Smooth muscle cell (in vitro differentiated cells): ENCODE measurements at regions not wholly inside any gene's neighbourhood (a gene's known extent, or its start where the extent isn't known, plus 50 kb on each side); places are given as distances from the start of the nearest gene placed in this dataset.

Source experiments
- DNase-seq: peaks from one replicate; lab custom pipeline; 2025; ENCODE audit not compliant: unreplicated experiment; lab: John Stamatoyannopoulos, UW
- H2AFZ ChIP-seq: fragments of 200-600 bp; sonication (generic); 2 replicates; pipeline ENCODE4 v1.6.0; 2016; ENCODE audit warnings: antibody characterized with exemption, low read depth, mild to moderate bottlenecking
- H3F3A ChIP-seq: fragments of 200-600 bp; sonication (generic); 2 replicates; pipeline ENCODE4 v1.6.0; 2017; ENCODE audit warnings: antibody characterized with exemption, low read depth
- H3K27ac ChIP-seq: fragments of 200-600 bp; sonication (generic); 2 replicates; pipeline ENCODE4 v1.5.1; 2016; ENCODE audit warnings: low read depth, mild to moderate bottlenecking
- H3K27me3 ChIP-seq: fragments of 200-600 bp; sonication (generic); 2 replicates; pipeline ENCODE4 v1.6.1; 2016; ENCODE audit warnings: low read depth, mild to moderate bottlenecking
- H3K36me3 ChIP-seq: fragments of 200-600 bp; sonication (generic); 2 replicates; pipeline ENCODE4 v1.5.1; 2016; ENCODE audit warnings: low read depth
- H3K4me1 ChIP-seq: fragments of 200-600 bp; sonication (generic); 2 replicates; pipeline ENCODE4 v1.5.1; 2016; ENCODE audit warnings: low read depth
- H3K4me2 ChIP-seq: fragments of 200-600 bp; sonication (generic); 2 replicates; pipeline ENCODE4 v1.6.0; 2016; ENCODE audit warnings: mild to moderate bottlenecking
- H3K4me3 ChIP-seq: fragments of 200-600 bp; sonication (generic); 2 replicates; pipeline ENCODE4 v1.5.1; 2016; ENCODE audit warnings: mild to moderate bottlenecking
- H3K79me2 ChIP-seq: fragments of 200-600 bp; sonication (generic); 2 replicates; pipeline ENCODE4 v1.6.0; 2016; ENCODE audit warnings: low read depth, mild to moderate bottlenecking
- H3K9ac ChIP-seq: fragments of 200-600 bp; sonication (generic); 2 replicates; pipeline ENCODE4 v1.6.0; 2016; ENCODE audit warnings: low read depth
- H3K9me3 ChIP-seq: fragments of 200-600 bp; sonication (generic); replicated peaks from 2 replicates; pipeline ENCODE4 v1.5.1; 2016; ENCODE audit warnings: low read depth
- H4K20me1 ChIP-seq: fragments of 200-600 bp; sonication (generic); 2 replicates; pipeline ENCODE4 v1.6.0; 2016; ENCODE audit warnings: low read depth
- CTCF ChIP-seq: fragments of 200-600 bp; sonication (generic); IDR thresholded peaks from 2 replicates; pipeline ENCODE4 v1.5.1; 2017; ENCODE audit warnings: borderline replicate concordance, mild to moderate bottlenecking, antibody characterized with exemption; ENCODE audit not compliant: insufficient read depth, poor library complexity, severe bottlenecking
- WGBS: methylation state at CpG from one replicate; pipeline ENCODE4 v1.1.7; 2016; ENCODE audit warnings: low lambda C conversion rate; 5-methylcytosine and 5-hydroxymethylcytosine counted together

DNA sequence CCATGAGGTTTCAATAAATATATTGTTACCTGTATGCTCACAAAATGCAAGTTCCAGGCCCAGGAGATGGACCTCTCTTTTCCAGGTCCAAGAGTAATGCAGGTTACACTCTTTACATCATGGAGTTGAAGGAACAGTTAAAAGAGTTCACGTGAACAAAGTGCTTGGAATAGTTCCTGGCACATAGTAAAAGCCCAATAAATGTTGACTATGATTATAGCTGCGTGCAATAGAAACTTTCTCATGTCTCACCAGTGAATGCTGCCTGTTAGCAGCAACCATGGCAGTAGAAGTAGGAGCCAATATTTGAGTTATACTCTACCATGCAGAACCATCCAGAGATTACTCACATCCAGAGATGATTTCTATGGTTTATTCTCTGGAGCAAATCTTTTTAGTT is 707.5 kb downstream of the DHX35 start:
- Histone ChIP-seq H3F3A (no peaks in the 10 kb centered on the region), H3K27ac (no peak overlapping the region), H3K4me2 (no peak overlapping the region), H3K9ac (no peak overlapping the region), H3K4me1 (peaks cover 3% of the 10 kb centered on the region), H3K27me3 (no peaks in the 10 kb centered on the region), H3K79me2 (no peaks in the 10 kb centered on the region), H3K9me3 (no peaks in the 10 kb centered on the region), H2AFZ (no peak overlapping the region), H3K4me3 (no peak overlapping the region), H3K36me3 (no peaks in the 10 kb centered on the region), H4K20me1 (no peaks in the 10 kb centered on the region)
- no peak for DNase-seq
- 92% methylated on average over 2 of the region's 2 CpGs for WGBS
- no peak for TF ChIP-seq CTCF

GRCh38 chr20:39668038-39668437 is 705.9 kb downstream of the DHX35 start:
- Histone ChIP-seq H3K27ac (no peak overlapping the region), H3F3A (no peaks in the 10 kb centered on the region), H3K4me3 (no peak overlapping the region), H2AFZ (peak overlapping the region; percentile 9), H4K20me1 (no peaks in the 10 kb centered on the region), H3K9ac (no peak overlapping the region), H3K4me2 (no peak overlapping the region), H3K36me3 (no peaks in the 10 kb centered on the region), H3K4me1 (peaks cover 3% of the 10 kb centered on the region), H3K27me3 (no peaks in the 10 kb centered on the region), H3K79me2 (no peaks in the 10 kb centered on the region), H3K9me3 (no peaks in the 10 kb centered on the region)
- WGBS = 93% methylated on average over 3 of the region's 3 CpGs
- DNase-seq = no peak
- TF ChIP-seq CTCF = no peak

GRCh38 chr20:39661833-39662232 is 699.7 kb downstream of the DHX35 start:
- no peak overlapping the region for H3K4me3 ChIP-seq
- H3K4me1 ChIP-seq = no peaks in the 10 kb centered on the region
- TF ChIP-seq CTCF = no peak
- H3K9me3 ChIP-seq = no peaks in the 10 kb centered on the region
- WGBS = 0% methylated on average over 1 of the region's 1 CpG
- no peaks in the 10 kb centered on the region for H3K36me3 ChIP-seq
- no peak overlapping the region for H3K9ac ChIP-seq
- H3K79me2 ChIP-seq = no peaks in the 10 kb centered on the region
- no peaks in the 10 kb centered on the region for H4K20me1 ChIP-seq
- DNase-seq = no peak
- no peaks in the 10 kb centered on the region for H3F3A ChIP-seq
- H3K4me2 ChIP-seq = peak overlapping the region; percentile 56
- H3K27ac ChIP-seq = no peak overlapping the region
- no peak overlapping the region for H2AFZ ChIP-seq
- no peaks in the 10 kb centered on the region for H3K27me3 ChIP-seq

DNA sequence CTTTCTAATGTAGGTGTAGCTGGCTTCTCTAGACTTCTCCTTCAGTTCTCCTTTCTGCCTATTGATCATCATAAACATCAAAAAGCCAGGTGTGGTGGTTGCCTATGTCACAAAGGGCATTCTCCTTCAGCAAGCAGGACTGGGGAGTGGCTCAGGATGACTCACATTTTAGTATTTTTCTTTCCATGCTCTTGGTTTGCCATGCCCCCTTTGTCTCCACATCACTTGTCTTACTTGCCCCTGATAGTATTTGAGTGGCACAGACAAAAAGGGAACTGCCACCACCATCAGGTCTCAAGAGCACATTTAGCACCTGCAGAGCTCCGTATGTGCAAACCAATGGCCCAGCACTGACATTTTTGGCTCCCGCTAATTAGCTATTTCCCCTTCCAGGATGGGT is 698.8 kb downstream of the DHX35 start:
- no peaks in the 10 kb centered on the region for H3F3A ChIP-seq
- H3K4me2 ChIP-seq = peak overlapping the region; percentile 56
- no peak for TF ChIP-seq CTCF
- H3K36me3 ChIP-seq = no peaks in the 10 kb centered on the region
- no peaks in the 10 kb centered on the region for H4K20me1 ChIP-seq
- H2AFZ ChIP-seq = no peak overlapping the region
- H3K4me1 ChIP-seq = no peaks in the 10 kb centered on the region
- no peaks in the 10 kb centered on the region for H3K9me3 ChIP-seq
- no peak overlapping the region for H3K9ac ChIP-seq
- WGBS = 98% methylated on average over 2 of the region's 2 CpGs
- no peaks in the 10 kb centered on the region for H3K79me2 ChIP-seq
- DNase-seq = no peak
- no peaks in the 10 kb centered on the region for H3K27me3 ChIP-seq
- H3K27ac ChIP-seq = peak overlapping the region; percentile 58
- H3K4me3 ChIP-seq = no peak overlapping the region
